NOMO-1 (cell line): ENCODE measurements at regions not wholly inside any gene's neighbourhood (a gene's known extent, or its start where the extent isn't known, plus 50 kb on each side); places are given as distances from the start of the nearest gene placed in this dataset.

ENCODE experiments used
- DNase-seq, 2 experiments: peaks; one replicate each; lab custom pipeline; 2025; ENCODE audit not compliant: unreplicated experiment in 2 of 2; lab: John Stamatoyannopoulos, UW

DNA sequence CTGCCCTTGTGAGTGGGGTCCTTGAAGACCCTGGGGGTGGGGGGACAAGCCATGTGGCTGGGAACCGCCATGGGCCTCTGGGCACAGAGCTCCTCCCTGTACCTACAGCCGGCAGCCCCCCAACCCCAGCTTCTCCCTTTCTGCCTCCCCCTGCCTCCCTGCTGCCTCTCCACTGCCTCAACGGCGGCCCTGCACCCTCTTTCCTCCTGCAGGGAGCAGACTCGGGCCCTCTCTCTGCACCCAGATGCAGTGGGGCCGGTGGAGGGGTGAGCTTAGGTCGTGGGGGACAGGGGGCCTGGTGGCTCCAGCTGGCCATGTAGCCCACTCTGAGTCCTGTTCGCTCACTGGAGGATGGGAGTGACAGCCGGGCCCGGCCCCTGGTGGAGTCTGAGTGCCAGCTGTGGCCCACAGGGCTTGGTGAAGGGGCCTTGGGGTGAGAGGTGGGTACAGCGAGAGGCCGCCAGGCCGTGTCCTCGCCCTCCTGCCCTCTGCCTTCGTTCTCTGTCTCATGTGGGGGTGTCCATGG lies 139.3 kb upstream of the COL5A1 start:
- DNase-seq: no peak

DNA sequence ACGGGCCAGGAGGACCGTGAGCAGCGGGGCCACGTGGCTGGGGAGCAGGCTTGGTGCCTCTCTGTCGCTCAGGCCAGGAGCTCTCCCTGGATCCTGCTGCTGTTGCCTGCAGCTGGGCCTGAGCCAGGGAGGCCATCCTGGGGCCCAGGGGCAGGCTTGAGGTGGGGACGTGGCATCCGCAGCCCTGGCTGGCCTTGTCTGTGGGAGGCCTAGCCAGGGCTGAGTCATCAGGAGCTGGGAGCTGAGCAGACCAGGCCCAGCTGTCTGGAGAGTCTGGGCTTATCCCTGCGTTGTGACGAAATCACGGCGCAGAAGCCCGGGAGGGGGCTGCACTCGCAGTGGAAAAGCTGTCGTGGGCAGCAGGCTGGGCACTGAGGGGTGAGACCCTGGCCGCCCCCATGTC lies 138.8 kb upstream of the COL5A1 start:
- no peak for DNase-seq

DNA sequence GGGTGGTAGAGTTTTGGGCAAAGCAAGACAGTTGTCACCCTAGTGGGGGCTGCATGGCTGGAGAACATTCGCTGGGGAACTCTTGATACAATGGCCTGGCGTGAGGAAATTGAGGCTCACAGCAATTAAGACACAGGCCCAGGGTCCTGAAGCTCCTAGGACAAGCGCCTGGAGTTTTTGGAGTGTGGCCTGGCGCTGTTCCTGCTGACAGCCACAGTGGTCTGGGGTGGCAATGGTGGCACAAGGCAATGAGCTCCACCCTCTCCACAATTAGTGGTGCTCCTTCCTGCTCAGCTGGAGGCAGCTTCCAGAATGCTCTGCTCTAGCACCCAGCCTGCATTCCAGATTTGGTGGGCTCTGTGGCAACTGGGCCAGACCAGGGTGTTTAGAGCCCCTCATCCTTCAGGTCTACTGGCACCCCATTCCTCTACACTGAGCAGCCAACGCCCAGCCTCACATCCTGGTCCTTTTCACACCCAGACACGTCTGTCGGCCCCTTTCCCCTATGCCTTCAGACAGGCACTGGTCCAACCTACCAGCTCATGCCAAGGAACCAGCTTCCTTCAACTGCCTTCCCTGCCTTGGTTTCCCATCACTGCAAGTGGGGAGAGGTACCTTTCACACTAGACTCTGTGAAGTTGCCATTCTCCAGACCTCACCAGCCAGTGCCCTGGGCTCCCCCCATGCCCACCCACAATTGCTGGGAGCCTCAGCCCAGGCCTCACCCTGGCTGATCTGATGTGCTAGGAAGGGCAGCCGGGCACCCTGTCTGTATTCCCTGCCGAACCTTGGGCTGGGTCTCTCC lies 138.1 kb upstream of the COL5A1 start:
- DNase-seq: no peak

DNA sequence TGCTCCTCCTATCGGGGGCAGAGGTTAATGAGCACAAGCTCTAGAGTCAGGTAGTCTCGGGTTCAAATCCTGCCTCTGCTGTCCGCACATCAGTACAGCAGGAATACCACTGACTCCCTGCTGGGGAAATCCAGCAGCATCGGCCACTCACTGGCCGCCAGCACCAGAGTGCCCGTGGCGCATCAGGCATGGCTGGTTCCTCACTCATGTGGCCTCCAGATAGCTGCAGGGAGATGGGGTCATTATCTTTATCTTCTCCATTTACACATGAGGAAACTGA lies 137.6 kb upstream of the COL5A1 start:
- no peak for DNase-seq

DNA sequence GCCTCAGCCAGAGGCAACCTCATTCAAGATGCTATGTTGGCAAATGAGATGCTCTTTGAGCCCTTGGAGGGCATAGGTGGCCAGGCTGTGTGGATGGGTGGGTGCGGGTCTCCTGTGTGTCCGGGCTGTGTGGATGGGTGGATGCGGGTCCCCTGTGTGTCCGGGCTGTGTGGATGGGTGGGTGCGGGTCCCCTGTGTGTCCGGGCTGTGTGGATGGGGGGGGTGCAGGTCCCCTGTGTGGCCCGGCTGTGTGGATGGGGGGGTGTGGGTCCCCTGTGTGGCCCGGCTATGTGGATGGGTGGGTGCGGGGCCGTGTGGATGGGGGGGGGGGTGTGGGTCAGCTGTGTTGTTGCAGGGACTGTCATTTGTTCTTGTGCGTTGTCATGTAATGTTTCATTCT lies 136.6 kb upstream of the COL5A1 start:
- DNase-seq: no peak

DNA sequence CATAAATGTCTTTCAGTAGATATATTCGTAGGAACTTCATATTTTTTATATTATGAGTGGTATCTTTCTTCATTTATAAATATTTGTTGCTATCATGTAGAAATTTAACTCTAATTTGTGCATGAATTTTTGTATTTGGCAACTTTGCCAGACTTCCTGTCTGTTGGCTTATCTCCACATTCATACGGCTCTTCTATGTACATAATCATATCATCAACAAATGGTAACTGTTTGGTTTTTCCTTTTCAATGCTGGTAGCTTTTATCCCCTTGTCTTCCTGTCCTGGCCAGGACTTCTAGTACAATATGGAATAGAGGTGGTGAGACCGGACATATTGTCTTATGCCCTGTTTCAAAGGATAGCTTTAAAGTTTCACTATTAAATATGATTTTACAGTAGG lies 132.3 kb upstream of the COL5A1 start:
- DNase-seq: no peak

DNA sequence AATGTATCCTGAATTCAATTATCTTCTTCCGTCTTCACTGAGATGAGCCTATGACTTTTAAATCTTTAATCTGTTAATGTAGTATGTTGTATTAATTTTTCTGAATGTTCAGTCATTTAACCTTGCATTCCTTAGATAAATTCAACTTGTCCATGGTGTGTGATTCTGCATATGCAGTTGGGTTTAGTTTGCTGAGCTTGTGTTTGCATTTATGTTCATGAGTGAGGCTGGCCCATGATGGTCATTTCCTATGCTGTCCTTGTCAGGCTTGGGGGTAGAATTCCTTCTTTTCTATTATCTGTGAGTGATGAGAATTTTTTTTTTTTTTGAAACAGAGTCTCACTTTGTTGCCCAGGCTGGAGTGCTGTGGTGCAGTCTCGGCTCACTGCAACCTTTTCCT lies 131.8 kb upstream of the COL5A1 start:
- no peak for DNase-seq

DNA sequence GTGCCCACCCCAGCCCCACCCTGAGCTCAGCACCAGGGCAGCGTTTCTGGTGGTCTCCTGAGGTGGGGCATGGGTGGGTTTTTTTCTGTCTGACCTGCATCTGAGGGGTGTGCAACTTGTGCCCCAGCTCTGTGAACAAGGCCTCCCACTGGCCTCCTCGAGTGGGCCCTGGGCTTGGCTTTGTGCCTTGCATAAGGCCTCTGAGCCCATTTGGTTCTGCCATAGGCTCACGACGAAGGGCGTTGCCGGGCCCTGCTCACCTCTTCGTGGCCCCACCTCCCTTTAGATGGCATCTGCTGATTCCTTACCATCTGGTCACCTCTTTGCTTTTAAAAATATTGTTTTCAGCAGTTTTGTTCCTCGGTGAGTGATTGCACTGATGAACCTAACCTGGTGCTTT lies 127.1 kb upstream of the COL5A1 start:
- DNase-seq: no peak

DNA sequence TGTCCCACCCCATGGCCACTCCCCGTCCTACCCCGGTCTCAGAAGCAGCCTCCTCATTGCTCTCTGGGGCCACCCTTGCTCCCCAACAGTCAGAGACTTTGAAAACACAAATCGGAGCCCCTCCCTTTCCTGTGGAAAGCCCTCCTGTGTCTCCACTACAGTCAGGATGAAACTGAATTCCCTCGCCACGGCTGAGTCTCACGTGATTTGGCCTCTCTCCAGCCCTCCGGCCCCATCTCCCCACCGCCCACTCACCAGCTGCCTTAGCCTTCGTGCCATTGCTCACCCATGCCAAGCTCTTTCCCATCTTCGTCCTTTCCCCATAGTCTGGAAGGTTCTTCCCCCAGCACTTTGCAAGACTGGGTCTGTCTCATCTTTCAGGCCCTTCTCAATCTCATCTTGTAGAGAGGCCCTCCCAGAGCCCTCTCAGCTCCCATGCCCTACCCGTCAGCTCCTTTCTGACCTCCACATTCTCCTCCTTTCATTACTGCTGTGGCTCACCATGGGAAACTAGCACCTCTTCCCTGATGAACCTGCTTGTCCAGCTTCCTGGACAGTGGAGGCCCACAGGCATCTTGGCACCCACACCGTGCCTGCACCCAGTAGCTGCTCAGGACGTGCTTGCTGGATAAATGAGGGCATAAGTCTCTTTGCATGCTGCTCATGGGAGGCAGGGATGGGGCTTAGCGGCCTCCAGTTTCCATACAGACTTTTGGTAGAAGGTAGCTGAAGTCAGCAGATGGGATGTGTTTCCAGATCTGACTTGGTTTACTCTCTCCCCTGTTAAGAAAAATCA lies 126.4 kb upstream of the COL5A1 start:
- no peak for DNase-seq

DNA sequence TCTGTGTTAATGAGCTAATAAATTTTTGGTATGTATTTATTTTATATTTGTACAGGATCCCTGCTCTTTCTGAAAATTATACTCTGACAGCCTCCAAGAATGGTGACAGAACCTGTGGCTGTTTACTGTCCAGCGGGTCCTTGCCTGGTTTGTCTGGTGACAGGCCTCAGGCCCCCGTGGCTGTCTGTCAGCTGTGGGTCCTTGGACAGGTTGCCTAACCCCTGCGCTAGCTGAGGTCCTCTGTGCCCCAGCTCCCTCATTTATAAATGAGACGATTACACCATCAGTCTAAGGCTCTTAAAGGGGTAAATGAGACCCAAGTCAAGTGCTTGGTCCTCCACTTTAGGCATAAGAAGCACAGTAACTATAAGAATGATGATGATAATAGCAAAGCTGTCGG lies 125.1 kb upstream of the COL5A1 start:
- no peak for DNase-seq

DNA sequence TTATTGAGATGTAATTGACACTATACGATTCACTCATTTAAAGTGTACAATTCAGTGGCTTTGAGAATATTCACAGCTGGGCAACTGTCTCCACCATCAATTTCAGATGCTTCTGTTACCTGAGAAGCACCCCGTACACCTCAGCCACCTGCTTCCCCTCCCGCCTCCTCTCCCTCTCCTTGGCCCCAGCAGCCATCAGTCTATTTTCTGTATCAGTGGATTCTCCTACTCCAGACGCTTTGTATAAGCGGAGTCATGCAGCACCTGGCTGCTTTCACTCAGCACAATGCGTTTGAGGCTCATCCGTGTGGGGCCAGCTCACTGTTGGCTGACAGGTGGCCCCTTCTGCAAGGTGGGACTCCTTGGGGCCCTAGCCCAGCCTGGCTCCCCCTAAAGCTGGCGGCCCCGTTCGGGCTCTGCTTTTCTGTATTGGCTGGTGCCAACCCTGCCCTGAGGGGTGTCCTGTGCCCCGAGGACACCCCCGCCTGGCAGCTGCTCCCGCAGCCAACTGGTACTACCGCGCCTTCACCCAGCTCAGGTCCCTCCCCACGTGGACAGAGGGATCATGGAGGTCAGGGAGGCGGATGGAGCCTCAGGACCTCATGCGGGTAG lies 124.4 kb upstream of the COL5A1 start:
- no peak for DNase-seq

DNA sequence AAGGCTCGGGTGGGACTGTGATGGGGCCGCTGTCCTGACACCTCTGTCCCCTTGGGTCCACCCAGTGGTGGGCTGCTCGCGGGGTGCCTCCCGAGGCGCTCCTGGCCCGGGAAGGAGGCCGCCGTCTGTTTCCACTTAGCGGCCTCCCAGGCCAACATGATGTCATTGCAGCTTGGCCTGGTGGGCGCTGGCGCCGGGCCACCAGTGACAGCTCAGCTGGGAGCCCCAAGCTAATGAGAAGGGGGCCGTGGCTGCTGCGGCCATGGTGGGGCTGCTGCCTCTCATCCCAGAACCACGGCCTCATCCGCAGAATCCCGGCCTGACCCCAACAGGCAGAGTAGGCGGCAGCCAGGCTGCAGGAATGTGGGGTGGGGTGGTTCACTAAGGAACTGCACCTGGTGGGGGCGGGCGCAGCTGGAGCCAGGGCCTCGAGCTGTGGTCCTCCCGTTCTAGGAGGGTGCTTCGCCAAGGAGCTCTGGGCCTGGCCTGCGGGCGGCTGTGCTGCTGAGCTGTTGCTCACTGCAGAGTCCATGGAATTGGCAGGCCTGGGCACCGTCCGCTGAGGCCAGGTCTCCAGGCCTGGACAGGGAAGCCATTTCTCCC lies 123.5 kb upstream of the COL5A1 start:
- DNase-seq: no peak

DNA sequence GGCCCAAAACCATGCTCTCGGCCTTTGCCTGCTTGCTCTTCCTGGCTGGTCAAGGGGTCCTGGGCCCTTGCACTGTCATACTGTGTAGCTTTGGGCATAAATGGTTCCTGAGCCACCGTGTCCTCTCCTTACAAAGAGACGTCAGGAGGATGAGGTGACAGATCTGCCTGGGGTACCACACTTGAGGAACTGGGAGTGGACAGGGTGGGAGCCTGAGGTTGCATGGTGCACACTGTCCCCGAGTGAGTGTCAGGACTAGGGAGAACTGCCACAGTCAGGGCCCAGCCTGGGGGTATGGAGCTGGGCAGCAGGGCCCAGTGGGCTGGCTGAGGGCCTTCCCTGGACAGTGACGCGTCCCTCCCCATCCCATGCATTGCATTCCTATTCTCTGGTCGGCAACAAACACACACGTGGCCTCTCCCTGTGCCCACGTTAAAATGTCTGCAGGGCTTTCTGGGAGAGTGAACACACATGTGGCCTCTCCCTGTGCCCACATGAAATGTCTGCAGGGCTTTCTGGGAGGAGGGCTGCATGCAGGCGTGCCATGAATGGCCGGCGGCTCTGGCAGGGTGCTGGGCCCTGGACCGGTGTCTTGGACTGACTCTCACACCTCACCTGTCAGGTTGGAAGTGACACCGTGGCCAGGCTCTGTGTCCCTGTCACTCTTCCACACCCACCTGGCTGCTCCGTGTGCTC lies 122.1 kb upstream of the COL5A1 start:
- no peak for DNase-seq

DNA sequence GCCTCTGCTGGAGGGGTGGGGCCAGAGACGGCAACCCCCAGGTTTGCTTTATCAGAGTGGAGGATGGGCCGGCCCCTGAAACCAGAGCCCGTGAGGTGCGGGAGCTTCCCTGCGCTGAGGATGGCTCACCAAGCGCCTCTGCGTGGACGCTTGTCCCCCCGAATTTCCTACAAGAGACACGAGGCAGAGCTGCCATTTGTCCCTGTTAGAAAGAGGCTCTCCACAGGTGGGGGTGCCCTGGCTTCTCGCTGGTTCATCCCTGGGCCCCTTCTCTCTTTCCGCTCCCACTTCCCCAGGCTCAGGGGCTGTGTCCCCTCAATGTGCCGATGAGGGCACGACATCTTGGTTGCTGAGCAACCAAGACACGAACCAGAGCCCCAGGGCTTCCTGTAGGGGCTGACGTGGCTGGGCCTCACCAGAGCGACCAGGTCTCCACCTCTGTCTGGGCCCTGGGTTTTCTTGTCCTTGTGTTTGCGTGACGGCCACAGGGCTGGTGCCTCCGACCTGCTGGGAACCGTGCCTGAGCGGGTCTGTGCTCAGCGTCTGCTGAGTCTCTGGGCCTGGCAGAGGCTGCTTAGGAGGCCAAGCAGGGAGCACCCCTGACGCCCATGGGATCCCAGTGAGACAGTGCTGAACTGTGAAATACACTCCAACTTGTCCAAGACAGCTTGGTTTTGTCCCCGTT lies 119.6 kb upstream of the COL5A1 start:
- no peak for DNase-seq

DNA sequence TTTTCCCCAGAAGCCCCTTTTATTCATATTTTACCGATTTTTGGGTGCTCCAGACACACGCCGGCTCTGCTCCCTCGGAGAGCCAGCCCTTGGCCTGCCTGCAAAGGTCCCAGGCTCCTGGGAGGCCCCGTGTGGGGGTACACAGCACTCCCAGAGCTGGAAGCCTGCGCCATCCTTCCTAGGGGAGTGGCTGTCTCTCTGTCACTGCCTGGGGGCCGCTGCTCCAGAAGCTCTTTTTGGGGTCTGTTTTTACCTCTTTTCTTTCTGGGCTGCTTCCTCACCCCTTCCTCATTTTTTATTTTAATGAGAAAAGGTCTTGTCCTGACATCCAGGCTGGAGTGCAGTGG lies 119.1 kb upstream of the COL5A1 start:
- no peak for DNase-seq

DNA sequence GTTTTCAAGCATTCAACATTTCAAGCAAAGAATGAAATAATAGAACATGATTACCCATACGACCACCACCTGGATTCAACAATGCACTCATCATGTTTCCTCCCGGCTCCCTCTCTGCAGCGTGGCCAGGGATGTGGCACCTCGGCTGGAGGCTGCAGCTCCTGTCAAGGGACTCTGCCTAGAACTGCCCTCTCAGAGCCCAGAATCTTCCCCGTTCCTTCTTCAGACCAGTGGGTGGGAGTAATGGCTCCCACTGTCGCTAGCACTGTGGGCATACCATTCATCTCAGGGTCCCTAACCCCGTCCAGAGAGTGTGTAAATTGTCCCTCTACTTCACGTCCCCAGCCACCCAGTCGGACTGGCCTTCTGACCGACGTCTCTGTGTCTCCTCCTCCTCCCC lies 118.6 kb upstream of the COL5A1 start:
- DNase-seq: no peak

DNA sequence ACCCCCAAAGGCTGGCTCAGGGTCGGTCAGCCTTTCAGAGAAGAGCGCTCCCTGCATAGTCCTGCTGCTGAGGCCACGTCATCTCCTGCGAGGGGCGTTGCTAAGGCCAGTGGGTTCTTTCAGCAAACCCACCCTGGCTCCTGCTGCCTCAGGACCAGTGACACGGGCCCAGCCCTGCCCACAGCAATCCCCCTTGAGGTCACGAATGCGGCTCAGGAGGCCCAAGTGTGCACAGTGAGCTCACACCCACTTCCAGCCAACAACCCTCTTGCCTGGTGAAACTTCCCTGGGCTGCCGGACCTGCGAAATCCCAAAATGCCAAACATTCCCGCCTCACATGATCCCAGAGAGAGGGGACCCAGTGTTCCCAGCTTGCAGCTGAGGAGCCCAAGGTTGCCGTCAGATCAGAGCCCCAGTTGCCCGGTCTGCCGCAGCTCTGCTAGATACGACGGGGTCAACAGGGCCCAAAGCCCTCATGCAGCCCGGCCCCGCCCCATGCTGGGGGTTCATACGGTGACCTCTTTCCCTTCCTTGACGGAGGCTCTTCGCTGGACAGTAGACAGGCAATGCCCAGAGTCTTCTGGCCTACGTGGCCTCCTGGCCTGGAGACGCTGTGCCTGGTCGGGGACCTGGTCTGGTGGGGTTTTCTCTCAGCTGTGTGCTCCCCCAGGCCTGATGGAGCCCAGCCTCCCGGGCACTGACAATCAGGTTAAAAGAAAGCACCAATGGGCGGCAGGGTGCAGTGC lies 116.4 kb upstream of the COL5A1 start:
- DNase-seq: no peak

DNA sequence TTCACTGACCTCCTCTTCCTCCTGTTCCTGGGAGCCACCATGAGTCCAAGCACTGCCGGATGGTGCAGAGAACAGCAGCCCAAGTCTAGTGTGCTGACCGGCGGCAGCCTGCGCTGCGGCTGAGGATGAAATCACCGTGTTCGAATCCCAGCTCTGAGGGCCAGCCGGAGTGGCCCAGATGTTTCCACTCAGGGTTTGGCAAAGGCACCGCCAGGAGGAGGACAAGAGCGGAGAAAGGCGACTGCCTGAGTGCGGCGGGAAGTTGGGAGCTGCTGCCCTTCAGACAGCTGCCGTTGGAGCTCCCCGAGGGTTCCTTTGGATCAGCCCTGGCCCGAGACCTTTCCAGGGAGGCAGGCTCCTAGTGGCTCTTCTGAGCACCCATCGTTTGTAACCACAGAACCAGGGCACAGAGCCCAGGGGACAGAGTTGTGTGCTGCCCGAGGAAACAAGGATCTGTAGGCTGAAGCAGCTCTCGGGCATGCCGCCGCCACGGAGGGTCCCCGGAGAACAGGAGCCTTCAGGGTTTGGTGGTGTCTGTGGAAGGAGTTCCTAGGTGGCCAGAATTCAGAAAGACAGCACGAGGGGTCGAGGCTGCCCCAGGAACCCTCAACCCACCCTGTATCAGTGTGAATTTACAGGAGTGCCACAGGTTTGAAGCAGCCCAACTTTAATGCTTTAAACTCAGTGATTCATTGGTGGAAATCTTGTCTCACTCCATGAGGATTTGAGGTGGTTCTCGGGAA lies 115.6 kb upstream of the COL5A1 start:
- DNase-seq: no peak
